Loucy (cell line): ENCODE measurements at regions not wholly inside any gene's neighbourhood (a gene's known extent, or its start where the extent isn't known, plus 50 kb on each side); places are given as distances from the start of the nearest gene placed in this dataset.

ENCODE experiments used
- H2AFZ ChIP-seq: fragments of 200-600 bp; sonication (generic); 2 replicates; pipeline ENCODE4 v1.6.0; 2016; ENCODE audit warnings: antibody characterized with exemption, mild to moderate bottlenecking, low read length, moderate library complexity
- H3F3A ChIP-seq: fragments of 200-600 bp; 2 replicates; pipeline ENCODE4 v1.6.0; 2016; ENCODE audit warnings: antibody characterized with exemption, low read depth, mild to moderate bottlenecking
- H3K27me3 ChIP-seq: fragments of 200-600 bp; sonication (generic); 2 replicates; pipeline ENCODE4 v1.6.1; 2014; ENCODE audit warnings: low read length, mild to moderate bottlenecking; ENCODE audit not compliant: insufficient read depth, poor library complexity, severe bottlenecking
- H3K36me3 ChIP-seq: fragments of 200-600 bp; sonication (generic); 2 replicates; pipeline ENCODE4 v1.6.1; 2016; ENCODE audit warnings: low read length; ENCODE audit not compliant: insufficient read depth
- H3K4me1 ChIP-seq: fragments of 200-600 bp; sonication (generic); 2 replicates; pipeline ENCODE4 v1.5.1; 2014; ENCODE audit warnings: low read length, mild to moderate bottlenecking; ENCODE audit not compliant: insufficient read depth, poor library complexity, severe bottlenecking
- H3K4me2 ChIP-seq: fragments of 200-600 bp; sonication (generic); 2 replicates; pipeline ENCODE4 v1.6.0; 2014; ENCODE audit warnings: antibody characterized with exemption, low read length, low read depth, mild to moderate bottlenecking; ENCODE audit not compliant: poor library complexity, severe bottlenecking
- H3K4me3 ChIP-seq: fragments of 200-600 bp; sonication (generic); 2 replicates; pipeline ENCODE4 v1.5.1; 2014; ENCODE audit warnings: low read length, mild to moderate bottlenecking, mixed read lengths; ENCODE audit not compliant: poor library complexity, severe bottlenecking
- H3K79me2 ChIP-seq: fragments of 200-600 bp; sonication (generic); 2 replicates; pipeline ENCODE4 v1.6.1; 2014; ENCODE audit warnings: low read length; ENCODE audit not compliant: insufficient read depth
- H3K9ac ChIP-seq: fragments of 200-600 bp; sonication (generic); 2 replicates; pipeline ENCODE4 v1.6.0; 2014; ENCODE audit warnings: mild to moderate bottlenecking, low read depth, low read length, moderate library complexity; ENCODE audit not compliant: poor library complexity, severe bottlenecking
- H3K9me2 ChIP-seq: fragments of 200-600 bp; sonication (generic); replicated peaks from 2 replicates; pipeline ENCODE4 v1.6.1; 2016; ENCODE audit warnings: low read depth, low read length, mixed read lengths
- H3K9me3 ChIP-seq: fragments of 200-600 bp; sonication (generic); 2 replicates; pipeline ENCODE4 v1.6.1; 2014; ENCODE audit warnings: mild to moderate bottlenecking, antibody characterized with exemption, low read length, low read depth; ENCODE audit not compliant: insufficient read depth
- H4K20me1 ChIP-seq: fragments of 200-600 bp; sonication (generic); 2 replicates; pipeline ENCODE4 v1.6.0; 2014; ENCODE audit warnings: antibody characterized with exemption, low read length, mild to moderate bottlenecking; ENCODE audit not compliant: insufficient read depth, poor library complexity, severe bottlenecking
- EZH2phosphoT487 ChIP-seq: fragments of 200-600 bp; IDR thresholded peaks from 2 replicates; pipeline ENCODE4 v1.6.1; 2018; ENCODE audit warnings: antibody characterized with exemption, mild to moderate bottlenecking, moderate library complexity, borderline replicate concordance
- TF ChIP-seq, protein P1 (sequence below): fragments of 200-600 bp; sonication (generic); conservative IDR thresholded peaks from 2 replicates; pipeline ENCODE4 v1.5.1; 2014; ENCODE audit warnings: mild to moderate bottlenecking, antibody characterized with exemption, low read length

DNA sequence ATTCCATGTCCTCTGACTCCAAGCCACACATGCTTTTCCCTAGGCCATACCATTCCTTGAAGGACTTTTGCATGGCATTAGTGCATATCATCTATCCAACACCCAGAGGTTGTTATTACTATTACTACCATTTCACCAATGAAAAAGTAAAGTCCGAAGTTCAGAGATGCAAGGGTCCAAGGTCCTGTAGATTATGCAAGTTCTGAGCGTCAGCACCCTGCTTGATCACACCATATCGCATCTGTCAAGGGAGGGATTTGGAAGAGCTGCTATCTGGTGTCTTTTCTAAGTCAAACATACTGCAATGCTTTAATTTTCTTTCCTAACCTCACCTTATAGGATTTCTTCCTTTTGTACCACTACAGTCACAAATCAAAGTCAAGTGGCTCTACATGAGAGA is 214.7 kb upstream of the CADM1 start:
- H3F3A ChIP-seq = no peaks in the 10 kb centered on the region
- H3K9me3 ChIP-seq = no peaks in the 10 kb centered on the region
- no peak overlapping the region for H3K4me3 ChIP-seq
- H4K20me1 ChIP-seq = no peaks in the 10 kb centered on the region
- no peaks in the 10 kb centered on the region for H3K27me3 ChIP-seq
- no peak overlapping the region for H3K9ac ChIP-seq
- no peaks in the 10 kb centered on the region for H3K4me1 ChIP-seq
- no peak overlapping the region for H2AFZ ChIP-seq
- no peak overlapping the region for H3K4me2 ChIP-seq
- TF ChIP-seq, protein P1, sequence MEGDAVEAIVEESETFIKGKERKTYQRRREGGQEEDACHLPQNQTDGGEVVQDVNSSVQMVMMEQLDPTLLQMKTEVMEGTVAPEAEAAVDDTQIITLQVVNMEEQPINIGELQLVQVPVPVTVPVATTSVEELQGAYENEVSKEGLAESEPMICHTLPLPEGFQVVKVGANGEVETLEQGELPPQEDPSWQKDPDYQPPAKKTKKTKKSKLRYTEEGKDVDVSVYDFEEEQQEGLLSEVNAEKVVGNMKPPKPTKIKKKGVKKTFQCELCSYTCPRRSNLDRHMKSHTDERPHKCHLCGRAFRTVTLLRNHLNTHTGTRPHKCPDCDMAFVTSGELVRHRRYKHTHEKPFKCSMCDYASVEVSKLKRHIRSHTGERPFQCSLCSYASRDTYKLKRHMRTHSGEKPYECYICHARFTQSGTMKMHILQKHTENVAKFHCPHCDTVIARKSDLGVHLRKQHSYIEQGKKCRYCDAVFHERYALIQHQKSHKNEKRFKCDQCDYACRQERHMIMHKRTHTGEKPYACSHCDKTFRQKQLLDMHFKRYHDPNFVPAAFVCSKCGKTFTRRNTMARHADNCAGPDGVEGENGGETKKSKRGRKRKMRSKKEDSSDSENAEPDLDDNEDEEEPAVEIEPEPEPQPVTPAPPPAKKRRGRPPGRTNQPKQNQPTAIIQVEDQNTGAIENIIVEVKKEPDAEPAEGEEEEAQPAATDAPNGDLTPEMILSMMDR = no peak
- TF ChIP-seq EZH2phosphoT487 = no peak
- no peaks in the 10 kb centered on the region for H3K79me2 ChIP-seq
- H3K36me3 ChIP-seq = no peaks in the 10 kb centered on the region
- no peaks in the 10 kb centered on the region for H3K9me2 ChIP-seq

DNA sequence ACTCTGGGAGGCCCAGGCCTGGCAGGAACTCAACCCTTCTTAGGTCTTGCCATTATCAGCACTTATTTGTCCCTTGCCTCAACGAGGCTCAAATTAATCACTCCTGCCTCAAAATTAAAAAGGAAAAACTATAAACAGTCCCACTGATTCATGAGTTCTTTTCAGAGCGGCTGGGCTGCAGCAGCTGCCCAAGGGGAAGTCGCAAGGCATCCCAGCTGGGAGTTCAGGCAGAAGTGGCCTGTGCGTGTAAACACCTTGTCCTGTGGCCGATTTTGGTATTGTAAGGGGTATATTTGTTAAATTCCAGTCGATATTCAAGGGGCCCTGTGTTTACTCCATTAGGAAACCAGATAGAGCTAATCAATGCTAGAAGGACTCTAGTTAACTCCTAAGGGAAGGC is 213.9 kb upstream of the CADM1 start:
- Histone ChIP-seq H3F3A (no peaks in the 10 kb centered on the region), H3K27me3 (no peaks in the 10 kb centered on the region), H3K9me2 (no peaks in the 10 kb centered on the region), H3K4me1 (no peaks in the 10 kb centered on the region), H3K9ac (no peak overlapping the region), H4K20me1 (no peaks in the 10 kb centered on the region), H3K79me2 (no peaks in the 10 kb centered on the region), H3K4me3 (no peak overlapping the region), H3K4me2 (no peak overlapping the region), H3K9me3 (no peaks in the 10 kb centered on the region), H2AFZ (no peak overlapping the region), H3K36me3 (no peaks in the 10 kb centered on the region)
- no peak for TF ChIP-seq EZH2phosphoT487
- TF ChIP-seq, protein P1 = no peak

DNA sequence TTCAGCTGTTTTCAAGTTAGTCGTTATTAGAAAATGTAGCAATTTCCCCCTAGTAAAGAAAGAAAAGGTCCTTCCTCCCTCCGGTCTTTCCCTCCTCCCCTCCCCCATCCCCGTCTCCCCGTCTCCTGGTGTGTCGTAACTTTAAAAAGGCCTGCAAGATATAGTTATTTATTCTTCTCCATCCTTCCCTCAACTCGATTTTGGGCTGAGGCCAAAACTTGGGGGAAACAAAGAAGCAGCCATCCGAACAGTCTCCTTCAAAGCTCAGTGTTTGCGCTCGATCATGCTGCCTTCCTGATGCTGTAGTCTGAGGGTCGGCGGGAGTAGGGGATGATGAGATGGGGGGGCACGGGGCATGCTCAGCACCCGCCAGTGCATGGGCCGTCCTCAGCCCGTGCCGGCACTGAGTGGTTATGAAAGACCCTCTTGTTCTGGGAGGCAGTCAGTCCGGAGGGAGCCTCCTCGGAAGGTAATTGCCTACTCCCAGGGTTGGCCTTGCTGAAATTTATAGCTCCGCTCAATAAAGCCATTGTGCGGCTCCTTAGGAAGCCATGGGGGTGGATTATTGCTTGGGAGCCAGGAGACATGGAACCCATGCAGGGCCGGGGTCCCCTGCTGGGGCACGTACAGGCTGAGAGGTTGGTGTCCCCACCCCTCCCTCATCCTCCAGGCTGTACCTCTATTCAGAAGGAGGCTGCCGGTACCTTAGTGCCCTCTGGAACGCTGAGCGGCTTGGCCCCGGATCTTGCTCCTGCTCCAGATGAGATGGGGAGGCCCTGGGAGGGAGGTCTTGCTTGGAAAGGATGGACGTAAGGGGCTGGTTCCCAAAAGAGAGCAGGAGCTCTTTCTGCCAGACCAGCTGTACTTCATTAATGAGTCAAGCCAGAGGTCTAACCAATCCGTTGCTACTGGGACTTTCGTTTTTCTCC is 212.7 kb upstream of the CADM1 start:
- H3K79me2 ChIP-seq = no peaks in the 10 kb centered on the region
- no peak overlapping the region for H3K9ac ChIP-seq
- H2AFZ ChIP-seq = no peak overlapping the region
- no peak overlapping the region for H3K4me2 ChIP-seq
- no peaks in the 10 kb centered on the region for H3K36me3 ChIP-seq
- H3K27me3 ChIP-seq = no peaks in the 10 kb centered on the region
- no peaks in the 10 kb centered on the region for H3K4me1 ChIP-seq
- H4K20me1 ChIP-seq = no peaks in the 10 kb centered on the region
- no peaks in the 10 kb centered on the region for H3K9me2 ChIP-seq
- H3F3A ChIP-seq = no peaks in the 10 kb centered on the region
- H3K4me3 ChIP-seq = no peak overlapping the region
- TF ChIP-seq, protein P1 = no peak
- TF ChIP-seq EZH2phosphoT487 = no peak
- no peaks in the 10 kb centered on the region for H3K9me3 ChIP-seq
